Esophagus mucosa (tissue), 1 donor: ENCODE measurements at regions not wholly inside any gene's neighbourhood (a gene's known extent, or its start where the extent isn't known, plus 50 kb on each side); places are given as distances from the start of the nearest gene placed in this dataset.

ENCODE experiments used
- ATAC-seq: fragments of 200-7000 bp; cut with Tn5 transposase; one replicate; pipeline ENCODE4 v1.9.1; 2020
- donor health status: DM: yes; HTN: yes; CAD: no.

GRCh38 chr11:29781268-29781667 lies 235.6 kb downstream of the KCNA4 start:
- ATAC-seq, result no peak

GRCh38 chr11:29780756-29781155 lies 236.1 kb downstream of the KCNA4 start:
- no peak for ATAC-seq

GRCh38 chr11:29773656-29774264 lies 243.1 kb downstream of the KCNA4 start:
- ATAC-seq, result no peak

GRCh38 chr11:29756871-29757270 lies 260.0 kb downstream of the KCNA4 start:
- ATAC-seq, result no peak

- ATAC-seq, result no peak
Measured at GRCh38 chr11:29755474-29755873, 261.4 kb downstream of the KCNA4 start.

GRCh38 chr11:29751618-29752017 lies 265.2 kb downstream of the KCNA4 start:
- ATAC-seq, result no peak

GRCh38 chr11:29750392-29750791 lies 266.4 kb downstream of the KCNA4 start:
- ATAC-seq, result no peak

- ATAC-seq, result no peak
Measured at GRCh38 chr11:29734287-29734686, 282.5 kb downstream of the KCNA4 start.

GRCh38 chr11:29713831-29714320 lies 303.0 kb downstream of the KCNA4 start:
- ATAC-seq, result no peak

GRCh38 chr11:29712616-29713015 lies 304.2 kb downstream of the KCNA4 start:
- ATAC-seq, result no peak

GRCh38 chr11:29707924-29708323 lies 308.9 kb downstream of the KCNA4 start:
- ATAC-seq, result no peak

- no peak for ATAC-seq
Measured at GRCh38 chr11:29685361-29685760, 331.5 kb downstream of the KCNA4 start.

GRCh38 chr11:29682856-29683255 lies 334.0 kb downstream of the KCNA4 start:
- no peak for ATAC-seq

- no peak for ATAC-seq
Measured at GRCh38 chr11:29679996-29680395, 336.8 kb downstream of the KCNA4 start.

GRCh38 chr11:29676993-29677392 lies 339.8 kb downstream of the KCNA4 start:
- ATAC-seq, result no peak

- no peak for ATAC-seq
Measured at GRCh38 chr11:29669310-29669709, 347.5 kb downstream of the KCNA4 start.

- no peak for ATAC-seq
Measured at GRCh38 chr11:29657709-29658108, 359.1 kb downstream of the KCNA4 start.

- ATAC-seq, result no peak
Measured at GRCh38 chr11:29656597-29656996, 360.2 kb downstream of the KCNA4 start.

- no peak for ATAC-seq
Measured at GRCh38 chr11:29645373-29645772, 371.5 kb downstream of the KCNA4 start.

- ATAC-seq, result no peak
Measured at GRCh38 chr11:29641201-29641600, 375.6 kb downstream of the KCNA4 start.

GRCh38 chr11:29634744-29635143 lies 382.1 kb downstream of the KCNA4 start:
- no peak for ATAC-seq

GRCh38 chr11:29634244-29634643 lies 382.6 kb downstream of the KCNA4 start:
- ATAC-seq, result no peak

- ATAC-seq, result no peak
Measured at GRCh38 chr11:29629286-29629685, 387.5 kb downstream of the KCNA4 start.

- ATAC-seq, result no peak
Measured at GRCh38 chr11:29628609-29629008, 388.2 kb downstream of the KCNA4 start.

GRCh38 chr11:29627541-29627940 lies 389.3 kb downstream of the KCNA4 start:
- no peak for ATAC-seq
